NT2/D1 (cell line): ENCODE measurements at regions not wholly inside any gene's neighbourhood (a gene's known extent, or its start where the extent isn't known, plus 50 kb on each side); places are given as distances from the start of the nearest gene placed in this dataset.

Experiments
- DNase-seq: peaks from one replicate; pipeline ENCODE4 v3.0.0-alpha.2; 2011; ENCODE audit warnings: low read depth, low spot score
- H3K27me3 ChIP-seq: 2 replicates; pipeline ENCODE4 v1.6.0; 2011; ENCODE audit warnings: mild to moderate bottlenecking; ENCODE audit not compliant: insufficient read length, insufficient read depth
- H3K36me3 ChIP-seq: 2 replicates; pipeline ENCODE4 v1.6.1; 2011; ENCODE audit warnings: mild to moderate bottlenecking, low read length, mixed read lengths; ENCODE audit not compliant: insufficient read depth, insufficient read length
- H3K4me1 ChIP-seq: 2 replicates; pipeline ENCODE4 v1.5.1; 2011; ENCODE audit not compliant: insufficient read depth, insufficient read length
- H3K4me3 ChIP-seq: 2 replicates; pipeline ENCODE4 v1.5.1; 2011; ENCODE audit warnings: low read depth; ENCODE audit not compliant: insufficient read length
- H3K9ac ChIP-seq: 2 replicates; pipeline ENCODE4 v1.6.0; 2011; ENCODE audit warnings: low read depth; ENCODE audit not compliant: insufficient read length
- H3K9me3 ChIP-seq: 2 replicates; pipeline ENCODE4 v1.5.1; 2011; ENCODE audit warnings: mild to moderate bottlenecking, low read length; ENCODE audit not compliant: insufficient read depth
- SUZ12 ChIP-seq: IDR thresholded peaks from 2 replicates; pipeline ENCODE4 v1.6.1; 2011; ENCODE audit not compliant: insufficient read length, insufficient read depth; ENCODE audit errors: extremely low read depth
- YY1 ChIP-seq: IDR thresholded peaks from 2 replicates; pipeline ENCODE4 v1.6.1; 2011; ENCODE audit not compliant: insufficient read length, insufficient read depth
- ZNF274 ChIP-seq: IDR thresholded peaks from 2 replicates; pipeline ENCODE4 v1.6.1; 2011; ENCODE audit warnings: mild to moderate bottlenecking, low read depth, low read length

- no peaks in the 10 kb centered on the region for H3K27me3 ChIP-seq
- DNase-seq, result no peak
- no peak overlapping the region for H3K4me3 ChIP-seq
- no peak for TF ChIP-seq SUZ12
- TF ChIP-seq ZNF274, result no peak
- H3K36me3 ChIP-seq, result no peaks in the 10 kb centered on the region
- no peak overlapping the region for H3K9ac ChIP-seq
- H3K9me3 ChIP-seq, result no peaks in the 10 kb centered on the region
- no peaks in the 10 kb centered on the region for H3K4me1 ChIP-seq
Observed at GRCh38 chr5:74406844-74407243, 233.7 kb downstream of the ENC1 start.

GRCh38 chr5:74405593-74405992 lies 234.9 kb downstream of the ENC1 start:
- Histone ChIP-seq H3K36me3 (no peaks in the 10 kb centered on the region), H3K4me1 (no peaks in the 10 kb centered on the region), H3K9ac (no peak overlapping the region), H3K27me3 (no peaks in the 10 kb centered on the region), H3K9me3 (no peaks in the 10 kb centered on the region), H3K4me3 (no peak overlapping the region)
- TF ChIP-seq YY1 (no peak), ZNF274 (no peak), SUZ12 (no peak)
- no peak for DNase-seq

GRCh38 chr5:74404574-74405508 lies 235.7 kb downstream of the ENC1 start:
- no peak overlapping the region for H3K9ac ChIP-seq
- H3K4me3 ChIP-seq, result no peak overlapping the region
- no peaks in the 10 kb centered on the region for H3K36me3 ChIP-seq
- H3K27me3 ChIP-seq, result no peaks in the 10 kb centered on the region
- DNase-seq, result no peak
- TF ChIP-seq SUZ12 (no peak), ZNF274 (no peak), YY1 (no peak)
- no peaks in the 10 kb centered on the region for H3K9me3 ChIP-seq
- H3K4me1 ChIP-seq, result no peaks in the 10 kb centered on the region

GRCh38 chr5:74403771-74404170 lies 236.8 kb downstream of the ENC1 start:
- Histone ChIP-seq H3K27me3 (no peaks in the 10 kb centered on the region), H3K4me3 (no peak overlapping the region), H3K36me3 (no peaks in the 10 kb centered on the region), H3K9me3 (0 out of 2 replicates have a peak, but pooled peaks cover 4% of the 10 kb centered on the region), H3K4me1 (no peaks in the 10 kb centered on the region), H3K9ac (no peak overlapping the region)
- DNase-seq, result no peak
- TF ChIP-seq SUZ12, result no peak

GRCh38 chr5:74402553-74402952 lies 238.0 kb downstream of the ENC1 start:
- Histone ChIP-seq H3K4me1 (no peaks in the 10 kb centered on the region), H3K36me3 (no peaks in the 10 kb centered on the region), H3K9me3 (0 out of 2 replicates have a peak, but pooled peaks cover 4% of the 10 kb centered on the region), H3K27me3 (no peaks in the 10 kb centered on the region), H3K9ac (no peak overlapping the region), H3K4me3 (no peak overlapping the region)
- no peak for TF ChIP-seq SUZ12
- no peak for TF ChIP-seq ZNF274
- TF ChIP-seq YY1, result no peak
- DNase-seq, result no peak

- Histone ChIP-seq H3K27me3 (no peaks in the 10 kb centered on the region), H3K9me3 (0 out of 2 replicates have a peak, but pooled peaks cover 4% of the 10 kb centered on the region), H3K9ac (no peak overlapping the region), H3K4me1 (no peaks in the 10 kb centered on the region), H3K36me3 (no peaks in the 10 kb centered on the region), H3K4me3 (no peak overlapping the region)
- no peak for DNase-seq
- TF ChIP-seq SUZ12 (no peak), YY1 (no peak), ZNF274 (no peak)
Observed at GRCh38 chr5:74401946-74402320, 238.6 kb downstream of the ENC1 start.

GRCh38 chr5:74401281-74401945 lies 239.1 kb downstream of the ENC1 start:
- Histone ChIP-seq H3K9me3 (0 out of 2 replicates have a peak, but pooled peaks cover 4% of the 10 kb centered on the region), H3K4me1 (no peaks in the 10 kb centered on the region), H3K27me3 (no peaks in the 10 kb centered on the region), H3K36me3 (no peaks in the 10 kb centered on the region), H3K9ac (no peak overlapping the region), H3K4me3 (no peak overlapping the region)
- TF ChIP-seq YY1 (no peak), SUZ12 (no peak), ZNF274 (no peak)
- DNase-seq, result no peak
